H1 (cell line): ENCODE measurements at regions not wholly inside any gene's neighbourhood (a gene's known extent, or its start where the extent isn't known, plus 50 kb on each side); places are given as distances from the start of the nearest gene placed in this dataset.

Source experiments
- CTCF ChIA-PET: fragments of 300-600 bp; sonication (Branson Sonifier 250); formaldehyde crosslinking; loops from one replicate; lab custom pipeline; 2021; ENCODE audit not compliant: partially characterized antibody; lab: Charles Lee
- POLR2A ChIA-PET: fragments of 300-600 bp; sonication (Branson Sonifier 250); formaldehyde crosslinking; loops from one replicate; lab custom pipeline; 2021; ENCODE audit warnings: inconsistent platforms; ENCODE audit not compliant: partially characterized antibody; lab: Charles Lee
- DNase-seq, 2 experiments: peaks; one replicate each; pipeline versions ENCODE4 v3.0.0 to v3.0.0-alpha.2; 2010 to 2022; ENCODE audit warnings: low spot score in 2 of 2, low read depth in 1 of 2, mixed read lengths in 1 of 2
- FAIRE-seq: peaks from 2 replicates; lab custom pipeline; 2011; peaks lifted over from hg19 to GRCh38; lab: Jason Lieb, UNC
- H2AFZ ChIP-seq: 2 replicates; pipeline ENCODE4 v1.8.1; 2012; ENCODE audit warnings: low read length, inconsistent platforms
- H2AK5ac ChIP-seq: 2 replicates; pipeline ENCODE4 v1.6.1; 2013; ENCODE audit warnings: low read depth, low read length
- H2BK120ac ChIP-seq: replicated peaks from 2 replicates; pipeline ENCODE3; 2013; ENCODE audit warnings: low read depth, low read length, inconsistent platforms
- H2BK12ac ChIP-seq: 2 replicates; pipeline ENCODE4 v1.6.1; 2013; ENCODE audit warnings: low read depth, low read length
- H2BK15ac ChIP-seq: 2 replicates; pipeline ENCODE4 v1.6.1; 2013; ENCODE audit warnings: low read length
- H2BK20ac ChIP-seq: 2 replicates; pipeline ENCODE4 v1.6.1; 2013; ENCODE audit warnings: low read length
- H2BK5ac ChIP-seq: 2 replicates; pipeline ENCODE4 v1.6.1; 2013; ENCODE audit warnings: low read depth, low read length
- H3K14ac ChIP-seq: 2 replicates; pipeline ENCODE4 v1.6.1; 2013; ENCODE audit warnings: inconsistent platforms; ENCODE audit not compliant: insufficient read length
- H3K18ac ChIP-seq: 2 replicates; pipeline ENCODE4 v1.6.1; 2013; ENCODE audit warnings: low read length; ENCODE audit errors: extremely low read depth
- H3K23ac ChIP-seq: 2 replicates; pipeline ENCODE4 v1.6.1; 2013; ENCODE audit warnings: inconsistent platforms; ENCODE audit not compliant: insufficient read length
- H3K23me2 ChIP-seq: 2 replicates; pipeline ENCODE4 v1.6.1; 2013; ENCODE audit warnings: low read depth, low read length
- H3K27ac ChIP-seq: 2 replicates; pipeline ENCODE4 v1.6.1; 2011; ENCODE audit warnings: low read depth, low read length, inconsistent platforms
- H3K27me3 ChIP-seq, 4 experiments: replicated peaks in 1 of 4; 1 replicate in 1 of 4; 2 replicates in 3 of 4; pipeline versions ENCODE4 v1.6.1 to v1.8.1; 2011 to 2013; ENCODE audit warnings: low read length in 3 of 4, mild to moderate bottlenecking in 3 of 4, inconsistent platforms in 2 of 4, mixed read lengths in 2 of 4, moderate library complexity in 1 of 4; ENCODE audit not compliant: control insufficient read depth in 3 of 4, insufficient read depth in 3 of 4; ENCODE audit errors: extremely low read depth in 1 of 4
- H3K36me3 ChIP-seq, 4 experiments: 2 replicates each; pipeline versions ENCODE4 v1.6.1 to v1.8.1; 2011 to 2013; ENCODE audit warnings: mild to moderate bottlenecking in 4 of 4, low read length in 3 of 4, moderate library complexity in 2 of 4, control low read depth in 1 of 4, inconsistent platforms in 1 of 4; ENCODE audit not compliant: insufficient read depth in 4 of 4, control insufficient read depth in 2 of 4
- H3K4ac ChIP-seq: replicated peaks from 2 replicates; pipeline ENCODE3; 2013; ENCODE audit warnings: low read length, low read depth, mixed read lengths, inconsistent platforms; ENCODE audit not compliant: insufficient read length
- H3K4me1 ChIP-seq, 4 experiments: replicated peaks in 1 of 4; 1 replicate in 1 of 4; 2 replicates in 3 of 4; pipeline versions ENCODE4 v1.6.1 to v1.8.1; 2011 to 2013; ENCODE audit warnings: low read length in 3 of 4, inconsistent platforms in 2 of 4, mixed read lengths in 1 of 4; ENCODE audit not compliant: insufficient read depth in 4 of 4, control insufficient read depth in 3 of 4
- H3K4me2 ChIP-seq, 2 experiments: 2 replicates each; pipeline versions ENCODE4 v1.6.1 to v1.8.1; 2011 to 2013; ENCODE audit warnings: low read depth in 2 of 2, low read length in 2 of 2, control low read depth in 1 of 2, inconsistent platforms in 1 of 2, mild to moderate bottlenecking in 1 of 2; ENCODE audit not compliant: insufficient read depth in 1 of 2
- H3K4me3 ChIP-seq, 4 experiments: fragments of 200-600, 300-600 bp in 1 of 4; sonication (generic), shearing (Covaris generic), sonication (Bioruptor Twin) in 1 of 4; 2 replicates each; pipeline versions ENCODE4 v1.5.1 to v1.8.1; 2011 to 2016; ENCODE audit warnings: low read length in 4 of 4, low read depth in 3 of 4, control low read depth in 2 of 4, inconsistent platforms in 2 of 4, mild to moderate bottlenecking in 2 of 4, mixed read lengths in 1 of 4, moderate library complexity in 1 of 4; ENCODE audit not compliant: insufficient read depth in 2 of 4; ENCODE audit errors: extremely low read depth in 1 of 4
- H3K56ac ChIP-seq: replicated peaks from 2 replicates; pipeline ENCODE3; 2013; ENCODE audit warnings: low read depth, mild to moderate bottlenecking, mixed read lengths, low read length, inconsistent platforms; ENCODE audit not compliant: insufficient read length
- H3K79me1 ChIP-seq: 2 replicates; pipeline ENCODE4 v1.6.1; 2013; ENCODE audit warnings: low read depth, low read length, control low read depth
- H3K79me2 ChIP-seq, 2 experiments: 2 replicates each; pipeline versions ENCODE4 v1.6.1 to v1.8.1; 2012 to 2013; ENCODE audit warnings: low read length in 2 of 2, mild to moderate bottlenecking in 2 of 2, inconsistent platforms in 1 of 2; ENCODE audit not compliant: insufficient read depth in 2 of 2, control insufficient read depth in 1 of 2
- H3K9ac ChIP-seq, 4 experiments: replicated peaks in 1 of 4; 1 replicate in 1 of 4; 2 replicates in 3 of 4; pipeline versions ENCODE4 v1.6.1 to v1.8.1; 2011 to 2013; ENCODE audit warnings: low read depth in 3 of 4, low read length in 3 of 4, control low read depth in 2 of 4, mild to moderate bottlenecking in 2 of 4, moderate library complexity in 2 of 4, inconsistent platforms in 1 of 4; ENCODE audit errors: extremely low read depth in 1 of 4
- H3K9me3 ChIP-seq, 2 experiments: 2 replicates each; pipeline versions ENCODE4 v1.6.1 to v1.8.1; 2012 to 2013; ENCODE audit warnings: mild to moderate bottlenecking in 2 of 2, moderate library complexity in 2 of 2, control low read depth in 1 of 2, inconsistent platforms in 1 of 2, low read depth in 1 of 2, low read length in 1 of 2, mixed read lengths in 1 of 2; ENCODE audit not compliant: insufficient read depth in 2 of 2
- H4K20me1 ChIP-seq, 2 experiments: replicated peaks in 1 of 2; 2 replicates each; pipeline versions ENCODE3 to v1.8.1; 2011 to 2013; ENCODE audit warnings: inconsistent platforms in 2 of 2, low read length in 2 of 2, mild to moderate bottlenecking in 1 of 2; ENCODE audit not compliant: insufficient read depth in 2 of 2, control insufficient read depth in 1 of 2
- H4K5ac ChIP-seq: 2 replicates; pipeline ENCODE4 v1.6.1; 2013; ENCODE audit warnings: low read length, low read depth, mixed read lengths, inconsistent platforms; ENCODE audit not compliant: insufficient read length
- H4K8ac ChIP-seq: 2 replicates; pipeline ENCODE4 v1.8.0; 2013; ENCODE audit warnings: mild to moderate bottlenecking, moderate library complexity, low read length, inconsistent platforms; ENCODE audit not compliant: insufficient read depth; ENCODE audit errors: extremely low read depth
- H4K91ac ChIP-seq: replicated peaks from 2 replicates; pipeline ENCODE3; 2013; ENCODE audit warnings: low read length, mixed read lengths, inconsistent platforms; ENCODE audit not compliant: insufficient read length
- POU5F1 ChIP-seq: IDR thresholded peaks from 2 replicates; pipeline ENCODE4 v1.6.1; 2011; ENCODE audit warnings: low read depth, mild to moderate bottlenecking, low read length, moderate library complexity
- RNF2 ChIP-seq: fragments of 200-900, 300-1000 bp; sonication (generic); IDR thresholded peaks from 2 replicates; pipeline ENCODE4 v1.7.1; 2016; ENCODE audit warnings: borderline replicate concordance, low read depth, mild to moderate bottlenecking, antibody characterized with exemption, low read length; ENCODE audit not compliant: poor library complexity, severe bottlenecking; ENCODE audit errors: missing control alignments
- SAP30 ChIP-seq: fragments of 300-600 bp; sonication (generic); IDR thresholded peaks from 2 replicates; pipeline ENCODE4 v1.7.1; 2012; ENCODE audit warnings: low read length, moderate library complexity, mild to moderate bottlenecking, inconsistent platforms; ENCODE audit not compliant: insufficient read depth, insufficient replicate concordance
- WGBS, 2 experiments: shearing (Covaris generic) in 1 of 2; methylation state at CpG; one replicate each; pipeline versions ENCODE4 v1.1.6 to v1.1.7; 2013 to 2015; ENCODE audit warnings: low lambda C conversion rate in 2 of 2, mixed read lengths in 2 of 2, inconsistent platforms in 1 of 2, low coverage in 1 of 2, missing lambda C conversion rate in 1 of 2; ENCODE audit not compliant: insufficient replicate concordance in 2 of 2, insufficient coverage in 1 of 2, insufficient read length in 1 of 2; ENCODE audit errors: extremely low coverage in 1 of 2, missing lambda C conversion rate in 1 of 2; 5-methylcytosine and 5-hydroxymethylcytosine counted together

GRCh38 chr15:35654332-35654731 is 108.4 kb upstream of the DPH6 start:
- Histone ChIP-seq H2BK5ac (no peak overlapping the region), H3K4me2 (no peak overlapping the region), H3K23ac (no peak overlapping the region), H3K79me2 (no peaks in the 10 kb centered on the region), H3K4me1 (0 out of 7 replicates have a peak, but pooled peaks cover 0 to 2% (median 0%) of the 10 kb centered on the region in 4 experiments), H4K91ac (no peak overlapping the region), H2BK15ac (no peak overlapping the region), H3K36me3 (no peaks in the 10 kb centered on the region), H2AFZ (no peak overlapping the region), H3K56ac (no peak overlapping the region), H3K9me3 (no peaks in the 10 kb centered on the region; a peak in 1 of 4 replicates), H3K18ac (no peak overlapping the region), H3K9ac (no peak overlapping the region), H2BK120ac (no peak overlapping the region), H4K20me1 (no peaks in the 10 kb centered on the region), H3K4ac (no peak overlapping the region), H3K27me3 (no peaks in the 10 kb centered on the region), H2BK20ac (no peak overlapping the region), H3K79me1 (no peaks in the 10 kb centered on the region), H3K23me2 (peaks cover 2% of the 10 kb centered on the region; the same call in 1 of the 2 replicates), H2AK5ac (no peak overlapping the region), H3K4me3 (no peak overlapping the region), H3K27ac (no peak overlapping the region), H4K8ac (no peak overlapping the region), H4K5ac (no peak overlapping the region), H2BK12ac (no peak overlapping the region), H3K14ac (no peak overlapping the region)
- DNase-seq (no peak), FAIRE-seq (no peak)
- POLR2A ChIA-PET, result no interaction called here
- 84% methylated on average over 3 of the region's 3 CpGs; no CpG with 5 or more reads in 1 of the 2 experiments for WGBS, 2 experiments
- CTCF ChIA-PET, result interaction anchor here (0.6 kb wide), 1 partner anchor 100 kb away, joined by 3 read pairs; no protein-coding TSS in a partner anchor
- TF ChIP-seq RNF2, result no peak
- no peak for TF ChIP-seq SAP30
- TF ChIP-seq POU5F1, result no peak
